NCI-H1436 (cell line): ENCODE measurements at regions not wholly inside any gene's neighbourhood (a gene's known extent, or its start where the extent isn't known, plus 50 kb on each side); places are given as distances from the start of the nearest gene placed in this dataset.
"Not testable (repeated sequence)": the region's sequence is repeated elsewhere in the genome, so short reads cannot be mapped to it uniquely, and the experiment has no call there.

Source experiments
- DNase-seq: peaks from one replicate; lab custom pipeline; 2025; lab: John Stamatoyannopoulos, UW

GRCh38 chr10:21463436-21463835 lies 62.0 kb downstream of the SKIDA1 start:
- no peak for DNase-seq

- no peak for DNase-seq
Observed at GRCh38 chr10:21458126-21458871, 67.2 kb downstream of the SKIDA1 start.

- DNase-seq, result no peak
Observed at GRCh38 chr10:21456160-21456559, 69.3 kb downstream of the SKIDA1 start.

GRCh38 chr10:21452203-21452602 lies 73.3 kb downstream of the SKIDA1 start:
- no peak for DNase-seq

GRCh38 chr10:21449288-21449966 lies 76.1 kb downstream of the SKIDA1 start:
- no peak for DNase-seq

GRCh38 chr10:21445163-21445562 lies 80.3 kb downstream of the SKIDA1 start:
- DNase-seq, result no peak

- no peak for DNase-seq
Observed at GRCh38 chr10:21441625-21442024, 83.9 kb downstream of the SKIDA1 start.

- not testable (repeated sequence) for DNase-seq
Observed at GRCh38 chr10:21438914-21439313, 86.6 kb downstream of the SKIDA1 start.

GRCh38 chr10:21437770-21438382 lies 87.6 kb downstream of the SKIDA1 start:
- no peak for DNase-seq

GRCh38 chr10:21432266-21432665 lies 93.2 kb downstream of the SKIDA1 start:
- no peak for DNase-seq

GRCh38 chr10:21431799-21432198 lies 93.7 kb downstream of the SKIDA1 start:
- no peak for DNase-seq

GRCh38 chr10:21427804-21428481 lies 97.5 kb downstream of the SKIDA1 start:
- no peak for DNase-seq

GRCh38 chr10:21424459-21424861 lies 101.0 kb downstream of the SKIDA1 start:
- no peak for DNase-seq

- no peak for DNase-seq
Observed at GRCh38 chr10:21423850-21424249, 101.6 kb downstream of the SKIDA1 start.

- no peak for DNase-seq
Observed at GRCh38 chr10:21423338-21423737, 102.1 kb downstream of the SKIDA1 start.

- no peak for DNase-seq
Observed at GRCh38 chr10:21421794-21422193, 103.7 kb downstream of the SKIDA1 start.

- no peak for DNase-seq
Observed at GRCh38 chr10:21421016-21421415, 104.5 kb downstream of the SKIDA1 start.

GRCh38 chr10:21418981-21419576 lies 106.4 kb downstream of the SKIDA1 start:
- DNase-seq, result not testable (repeated sequence)

- no peak for DNase-seq
Observed at GRCh38 chr10:21417172-21417712, 108.2 kb downstream of the SKIDA1 start.

GRCh38 chr10:21413680-21414079 lies 111.8 kb downstream of the SKIDA1 start:
- no peak for DNase-seq

- no peak for DNase-seq
Observed at GRCh38 chr10:21413268-21413667, 112.2 kb downstream of the SKIDA1 start.
